ENCODE measurements at regions not wholly inside any gene's neighbourhood (a gene's known extent, or its start where the extent isn't known, plus 50 kb on each side); places are given as distances from the start of the nearest gene placed in this dataset.
A peak's percentile ranks its signal among the peaks of the same experiment; 100 is the strongest.

GRCh38 chr18:46302528-46303485 lies 198.6 kb downstream of the HAUS1 start:
- Mint-ChIP-seq H3K27ac (ENCODE audit: low read depth, unreplicated experiment) (no peak overlapping the region), H3K9me3 (ENCODE audit: unreplicated experiment) (peaks cover 7% of the 10 kb centered on the region)

GRCh38 chr18:46310258-46310657 lies 206.1 kb downstream of the HAUS1 start:
- intact Hi-C loops (cut with micrococcal nuclease), result no loop called here
- Mint-ChIP-seq H3K27ac (ENCODE audit: low read depth, unreplicated experiment) (no peak overlapping the region), H3K9me3 (ENCODE audit: unreplicated experiment) (no peaks in the 10 kb centered on the region), H3K4me3 (ENCODE audit: unreplicated experiment) (no peak overlapping the region), H3K4me1 (ENCODE audit: insufficient read depth, unreplicated experiment) (no peaks in the 10 kb centered on the region), H3K27me3 (ENCODE audit: insufficient read depth, unreplicated experiment) (no peaks in the 10 kb centered on the region), H3K36me3 (ENCODE audit: insufficient read depth, unreplicated experiment) (no peaks in the 10 kb centered on the region)
- no TSS peak for BruUV-seq (replicated peaks)
- ChIA-PET CTCF (interaction anchor here (0.6 to 1.4 kb wide), 3 partner anchors 15 to 227 kb away, joined by 3 to 6 read pairs (median 6); no protein-coding TSS in a partner anchor), POLR2A (interaction anchor here (0.8 kb wide), 1 partner anchor 25 kb away, joined by 4 read pairs; no protein-coding TSS in a partner anchor)
- no peak for TF ChIP-seq CTCF (IDR thresholded peaks at IDR 0.05; ENCODE audit: unreplicated experiment)
- peak; percentile 79 for DNase-seq (ENCODE audit: unreplicated experiment)

More at GRCh38 chr18:46302528-46303485, 198.6 kb downstream of the HAUS1 start:
- H3K27me3 Mint-ChIP-seq (ENCODE audit: insufficient read depth, unreplicated experiment), result no peaks in the 10 kb centered on the region
- ChIA-PET POLR2A (no interaction called here), CTCF (interaction anchor here (0.6 to 0.7 kb wide), 2 partner anchors 151 to 309 kb away, joined by 3 to 4 read pairs; no protein-coding TSS in a partner anchor)
- intact Hi-C loops (cut with micrococcal nuclease), result no loop called here
- DNase-seq (ENCODE audit: unreplicated experiment), result no peak
- peaks cover under 1% of the 10 kb centered on the region for H3K4me1 Mint-ChIP-seq (ENCODE audit: insufficient read depth, unreplicated experiment)
- no peak for TF ChIP-seq CTCF (IDR thresholded peaks at IDR 0.05; ENCODE audit: unreplicated experiment)
- H3K36me3 Mint-ChIP-seq (ENCODE audit: insufficient read depth, unreplicated experiment), result peaks cover 5% of the 10 kb centered on the region
- no TSS peak for BruUV-seq (replicated peaks)
- H3K4me3 Mint-ChIP-seq (ENCODE audit: unreplicated experiment), result no peak overlapping the region

- BruUV-seq (replicated peaks), result no TSS peak
- intact Hi-C loops (cut with micrococcal nuclease), result no loop called here
- H3K4me1 Mint-ChIP-seq (ENCODE audit: insufficient read depth, unreplicated experiment), result no peaks in the 10 kb centered on the region
- H3K9me3 Mint-ChIP-seq (ENCODE audit: unreplicated experiment), result no peaks in the 10 kb centered on the region
- ChIA-PET POLR2A (interaction anchor here (0.8 kb wide), 1 partner anchor 25 kb away, joined by 4 read pairs; no protein-coding TSS in a partner anchor), CTCF (interaction anchor here (0.9 to 1.4 kb wide), 4 partner anchors 12 to 138 kb away, joined by 3 to 6 read pairs (median 3); no protein-coding TSS in a partner anchor)
- H3K27ac Mint-ChIP-seq (ENCODE audit: low read depth, unreplicated experiment), result no peak overlapping the region
- TF ChIP-seq CTCF (IDR thresholded peaks at IDR 0.05; ENCODE audit: unreplicated experiment), result no peak
- H3K36me3 Mint-ChIP-seq (ENCODE audit: insufficient read depth, unreplicated experiment), result no peaks in the 10 kb centered on the region
- no peaks in the 10 kb centered on the region for H3K27me3 Mint-ChIP-seq (ENCODE audit: insufficient read depth, unreplicated experiment)
- DNase-seq (ENCODE audit: unreplicated experiment), result no peak
- H3K4me3 Mint-ChIP-seq (ENCODE audit: unreplicated experiment), result no peak overlapping the region
Measured at GRCh38 chr18:46310675-46311345, 206.6 kb downstream of the HAUS1 start.

- no peak overlapping the region for H3K4me3 Mint-ChIP-seq (ENCODE audit: unreplicated experiment)
- no peaks in the 10 kb centered on the region for H3K4me1 Mint-ChIP-seq (ENCODE audit: insufficient read depth, unreplicated experiment)
- H3K36me3 Mint-ChIP-seq (ENCODE audit: insufficient read depth, unreplicated experiment), result no peaks in the 10 kb centered on the region
- POLR2A ChIA-PET, result no interaction called here
- DNase-seq (ENCODE audit: unreplicated experiment), result no peak
- H3K27me3 Mint-ChIP-seq (ENCODE audit: insufficient read depth, unreplicated experiment), result no peaks in the 10 kb centered on the region
- intact Hi-C loops (cut with micrococcal nuclease), result no loop called here
- no TSS peak for BruUV-seq (replicated peaks)
- H3K9me3 Mint-ChIP-seq (ENCODE audit: unreplicated experiment), result no peaks in the 10 kb centered on the region
- CTCF ChIA-PET, result interaction anchor here (0.6 to 1.4 kb wide), 6 partner anchors 13 to 359 kb away, joined by 3 to 6 read pairs (median 3); no protein-coding TSS in a partner anchor
- TF ChIP-seq CTCF (IDR thresholded peaks at IDR 0.05; ENCODE audit: unreplicated experiment), result no peak
- H3K27ac Mint-ChIP-seq (ENCODE audit: low read depth, unreplicated experiment), result no peak overlapping the region
Measured at GRCh38 chr18:46311491-46311890, 207.3 kb downstream of the HAUS1 start.
